GM12891 (cell line): ENCODE measurements at regions not wholly inside any gene's neighbourhood (a gene's known extent, or its start where the extent isn't known, plus 50 kb on each side); places are given as distances from the start of the nearest gene placed in this dataset.

Experiments used
- POLR2A ChIP-seq: IDR thresholded peaks from 2 replicates; pipeline ENCODE4 v1.6.1; 2011; ENCODE audit warnings: low read depth, low read length, control low read depth
- POLR2AphosphoS5 ChIP-seq: IDR thresholded peaks from 2 replicates; pipeline ENCODE4 v1.6.1; 2011; ENCODE audit warnings: low read depth, low read length, control low read depth
- POU2F2 ChIP-seq: IDR thresholded peaks from 2 replicates; pipeline ENCODE4 v1.6.1; 2011; ENCODE audit warnings: low read depth, mild to moderate bottlenecking, control low read depth, low read length, moderate library complexity

DNA sequence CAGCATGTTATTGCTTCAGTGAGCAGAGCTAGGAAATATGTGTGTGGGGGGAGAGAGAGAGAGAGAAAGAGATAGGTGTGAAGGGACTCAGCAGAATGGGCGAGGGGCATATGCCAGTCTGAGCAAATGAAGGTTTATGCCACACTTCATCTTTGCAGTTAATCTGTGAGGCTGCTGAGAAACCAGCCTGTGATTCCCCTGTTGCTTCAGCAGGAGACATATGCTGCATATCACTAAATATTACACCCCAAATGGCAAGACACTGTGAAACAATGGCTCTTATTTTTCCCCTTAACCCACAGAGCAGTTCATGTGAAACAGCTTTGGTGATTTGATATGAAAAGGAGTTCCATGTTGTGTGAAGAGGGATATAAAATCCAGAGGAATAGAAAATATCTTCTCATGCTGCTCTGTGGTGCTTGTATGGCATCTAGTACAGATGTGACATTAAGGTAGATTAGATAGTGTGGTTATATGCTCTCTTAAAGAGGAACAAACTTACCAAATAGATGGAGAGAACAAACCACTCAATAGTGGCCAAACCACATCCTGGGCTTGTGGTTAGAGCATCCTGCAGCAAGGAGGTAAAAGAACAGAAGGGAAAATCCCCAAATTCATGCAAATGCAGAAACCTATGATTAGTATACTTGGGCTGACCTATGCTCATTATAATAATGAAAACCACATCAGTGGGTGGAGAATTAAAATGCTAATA lies 864.2 kb downstream of the FAM181B start:
- TF ChIP-seq POLR2AphosphoS5 (no peak), POLR2A (no peak), POU2F2 (peak; percentile 95)
